Esophagus squamous epithelium (tissue), 4 donors: ENCODE measurements at regions not wholly inside any gene's neighbourhood (a gene's known extent, or its start where the extent isn't known, plus 50 kb on each side); places are given as distances from the start of the nearest gene placed in this dataset.

Experiments
- CTCF ChIP-seq, 6 experiments: fragments of 450-650 bp in 4 of 6; fragments of 200-600 bp in 2 of 6; sonication (generic) in 2 of 6; IDR thresholded peaks; one replicate each; pipeline ENCODE4 v1.5.1; 2016 to 2019; ENCODE audit warnings: antibody characterized with exemption in 6 of 6, mild to moderate bottlenecking in 4 of 6, moderate library complexity in 4 of 6
- POLR2A ChIP-seq, 4 donors: fragments of 450-650 bp; IDR thresholded peaks; one replicate each; pipeline ENCODE4 v1.6.1; 2017; ENCODE audit warnings: antibody characterized with exemption in 4 of 4, mild to moderate bottlenecking in 4 of 4, moderate library complexity in 3 of 4

- TF ChIP-seq POLR2A (IDR thresholded peaks at IDR 0.05) (no peak), CTCF (IDR thresholded peaks at IDR 0.05) (no peak)
These were observed 235.9 kb upstream of the RGS17 start for GRCh38 chr6:153367021-153367420.
